Activated CD4-positive, alpha-beta memory T cell treated with anti-CD3 and anti-CD28 coated beads, Interleukin-2, amount 10 ng/mL, durations not matched to agents 7 days and 5 days (primary cell): ENCODE measurements at regions not wholly inside any gene's neighbourhood (a gene's known extent, or its start where the extent isn't known, plus 50 kb on each side); places are given as distances from the start of the nearest gene placed in this dataset.

Experiments
- CTCF ChIA-PET: fragments of 350-600 bp; sonication (Branson Sonifier 250); formaldehyde crosslinking; loops from one replicate; lab custom pipeline; 2021; ENCODE audit warnings: antibody characterized with exemption, inconsistent platforms; lab: Charles Lee
- POLR2A ChIA-PET: fragments of 350-600 bp; sonication (Branson Sonifier 250); formaldehyde crosslinking; loops from one replicate; lab custom pipeline; 2021; ENCODE audit warnings: antibody characterized with exemption; lab: Charles Lee
- DNase-seq: peaks from one replicate; pipeline ENCODE4 v3.0.0-alpha.2; 2020
- H3K27ac Mint-ChIP-seq: one replicate; pipeline ENCODE4 v1.8.0; 2021; ENCODE audit warnings: mild to moderate bottlenecking, mixed read lengths
- H3K27me3 Mint-ChIP-seq: one replicate; pipeline ENCODE4 v1.8.0; 2021; ENCODE audit warnings: mixed read lengths
- H3K36me3 Mint-ChIP-seq: one replicate; pipeline ENCODE4 v1.8.0; 2021; ENCODE audit warnings: low read depth, mixed read lengths
- H3K4me1 Mint-ChIP-seq: one replicate; pipeline ENCODE4 v1.8.0; 2021; ENCODE audit warnings: mixed read lengths
- H3K4me3 Mint-ChIP-seq: one replicate; pipeline ENCODE4 v1.8.0; 2021; ENCODE audit warnings: mild to moderate bottlenecking, mixed read lengths
- H3K9me3 Mint-ChIP-seq: one replicate; pipeline ENCODE4 v1.8.0; 2021; ENCODE audit warnings: mixed read lengths

DNA sequence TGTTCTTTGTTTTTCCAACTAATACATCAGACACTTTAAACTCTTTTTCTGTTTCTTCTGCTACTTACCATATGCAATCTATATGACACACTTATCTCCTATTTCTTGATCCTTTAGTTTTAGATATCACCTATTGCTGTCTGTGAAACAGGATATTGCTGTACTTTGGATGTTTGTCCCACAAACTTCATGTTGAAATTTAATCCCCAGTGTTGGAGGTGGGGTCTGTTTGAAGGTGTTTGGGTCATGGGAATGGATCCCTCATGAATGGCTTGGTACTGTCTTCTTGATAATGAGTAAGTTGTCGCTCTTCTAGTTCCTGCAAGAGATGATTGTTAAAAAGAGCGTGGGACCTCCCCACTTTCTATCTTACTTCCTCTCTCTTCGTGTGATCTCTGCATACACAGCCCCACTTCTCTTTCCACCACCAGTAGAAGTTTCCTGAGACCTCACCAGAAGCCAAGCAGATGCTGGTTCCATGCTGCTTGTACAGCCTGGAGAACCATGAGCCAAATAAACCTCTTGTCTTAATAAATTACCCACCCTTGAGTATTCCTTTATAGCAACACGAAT lies 244.2 kb downstream of the NHLRC3 start:
- ChIA-PET POLR2A (no interaction called here), CTCF (no interaction called here)
- H3K27me3 Mint-ChIP-seq: peaks cover 10% of the 10 kb centered on the region
- H3K36me3 Mint-ChIP-seq: no peaks in the 10 kb centered on the region
- H3K9me3 Mint-ChIP-seq: peaks cover 6% of the 10 kb centered on the region
- no peak overlapping the region for H3K4me3 Mint-ChIP-seq
- H3K4me1 Mint-ChIP-seq: no peaks in the 10 kb centered on the region
- DNase-seq: no peak
- no peak overlapping the region for H3K27ac Mint-ChIP-seq

DNA sequence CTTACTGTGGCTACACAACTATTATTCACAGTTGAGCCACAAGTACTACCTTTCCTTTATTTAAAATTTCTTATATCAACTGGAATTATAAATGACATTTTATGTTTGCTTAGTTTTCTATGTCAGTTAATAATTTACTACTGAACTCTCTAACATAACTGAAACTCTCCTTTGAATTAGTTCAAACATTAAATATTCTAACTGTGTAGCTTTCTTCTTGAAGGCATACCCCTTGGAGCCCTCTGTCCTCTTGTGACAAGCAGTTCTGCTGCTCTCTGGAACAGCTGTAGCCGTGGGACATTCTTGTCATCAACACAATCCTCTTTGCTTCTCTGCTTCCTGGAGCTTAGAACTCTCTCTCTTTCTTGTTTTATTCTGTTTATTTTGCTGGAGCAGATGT lies 244.8 kb downstream of the NHLRC3 start:
- no peaks in the 10 kb centered on the region for H3K36me3 Mint-ChIP-seq
- peaks cover 6% of the 10 kb centered on the region for H3K9me3 Mint-ChIP-seq
- ChIA-PET CTCF (no interaction called here), POLR2A (no interaction called here)
- no peaks in the 10 kb centered on the region for H3K4me1 Mint-ChIP-seq
- no peak overlapping the region for H3K4me3 Mint-ChIP-seq
- H3K27ac Mint-ChIP-seq: no peak overlapping the region
- no peak for DNase-seq
- peaks cover 6% of the 10 kb centered on the region for H3K27me3 Mint-ChIP-seq

DNA sequence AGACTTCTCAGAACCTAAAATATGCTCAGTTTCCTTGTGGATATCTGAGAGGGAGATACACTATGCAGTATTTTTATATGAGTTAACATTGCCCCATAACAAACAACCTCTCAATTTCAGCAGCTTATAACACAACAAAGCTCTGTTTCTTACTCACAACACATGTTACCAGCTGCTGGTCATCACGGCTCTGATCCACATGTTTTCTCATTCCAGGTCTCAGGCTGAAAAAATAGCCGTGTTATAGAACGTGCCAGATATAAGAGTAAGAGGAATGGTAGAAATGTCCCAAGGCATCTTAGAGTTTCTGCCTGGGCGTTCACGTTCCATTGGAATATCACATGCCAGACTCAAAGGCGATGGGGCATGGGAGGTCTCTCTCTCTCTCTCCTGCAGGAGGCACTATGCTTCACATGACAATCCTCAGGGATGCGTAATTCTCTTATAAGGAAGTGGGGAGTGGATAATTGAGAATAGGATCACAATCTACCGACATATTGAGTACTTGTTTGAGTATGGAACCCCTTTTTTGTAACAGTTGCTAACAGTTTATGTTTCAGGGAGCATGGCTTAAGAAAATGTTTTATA lies 246.6 kb downstream of the NHLRC3 start:
- no peak for DNase-seq
- CTCF ChIA-PET: no interaction called here
- Mint-ChIP-seq H3K4me1 (no peaks in the 10 kb centered on the region), H3K36me3 (no peaks in the 10 kb centered on the region), H3K27ac (no peak overlapping the region), H3K9me3 (peaks cover 9% of the 10 kb centered on the region), H3K27me3 (peaks cover 6% of the 10 kb centered on the region), H3K4me3 (no peak overlapping the region)
- POLR2A ChIA-PET: no interaction called here
